ENCODE measurements at regions not wholly inside any gene's neighbourhood (a gene's known extent, or its start where the extent isn't known, plus 50 kb on each side); places are given as distances from the start of the nearest gene placed in this dataset.

DNA sequence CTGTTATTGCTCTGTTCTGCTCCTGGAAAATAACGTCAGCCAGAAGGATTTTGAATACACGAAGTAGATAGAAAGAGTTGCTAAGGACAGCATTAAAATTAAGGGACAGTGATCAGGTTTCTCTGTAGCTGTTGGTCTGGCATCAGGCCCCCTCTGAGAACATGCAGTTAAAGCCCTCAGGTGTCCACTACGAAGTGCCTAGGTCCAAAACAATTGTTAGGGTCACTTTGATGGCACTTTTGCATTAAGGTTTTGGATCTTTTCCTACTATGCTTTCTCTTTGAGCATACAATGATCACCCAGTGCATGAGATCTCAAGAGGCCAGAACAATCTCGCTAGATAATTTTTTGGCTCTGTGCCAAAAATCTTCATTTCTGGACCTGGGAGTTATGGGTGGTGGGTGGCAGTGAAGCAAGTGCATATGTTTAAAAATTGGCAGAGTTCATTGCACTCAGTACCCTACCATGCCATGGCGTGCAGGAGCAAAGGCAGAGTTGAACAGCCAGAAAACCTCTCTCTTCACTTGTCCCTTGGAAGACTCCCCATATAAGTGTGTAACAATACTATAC, 797.6 kb downstream of the ROBO2 start:
- H3K9ac ChIP-seq (ENCODE audit: control insufficient read depth, extremely low read depth, insufficient read depth, low read length), result no peak overlapping the region
- H4K20me1 ChIP-seq (ENCODE audit: control insufficient read depth, extremely low read depth, insufficient read depth, low read length), result no peaks in the 10 kb centered on the region
- H3K36me3 ChIP-seq (ENCODE audit: control insufficient read depth in 2 of 2, extremely low read depth in 1 of 2, insufficient read depth in 2 of 2, low read length in 2 of 2), result no peaks in the 10 kb centered on the region
- no peak for DNase-seq (ENCODE audit: low read depth, low spot score)
- dilution Hi-C loops (cut with MboI; ENCODE audit: extremely low pct_ligation_motif_present, low sequenced_read_pairs), result no loop called here
- H3K27ac ChIP-seq (ENCODE audit: control insufficient read depth, insufficient read depth, low read length), result no peak overlapping the region
- no peaks in the 10 kb centered on the region for H3K4me1 ChIP-seq (ENCODE audit: control insufficient read depth, extremely low read depth, insufficient read depth, low read length)
- FAIRE-seq, result no peak
- H3K79me2 ChIP-seq (ENCODE audit: control insufficient read depth, insufficient read depth, low read length), result no peaks in the 10 kb centered on the region
- no peaks in the 10 kb centered on the region for H3K9me3 ChIP-seq (ENCODE audit: control insufficient read depth, low read depth, low read length)
- H3K4me3 ChIP-seq (ENCODE audit: control insufficient read depth in 2 of 3, extremely low read depth in 1 of 3, insufficient read depth in 2 of 3, low read depth in 1 of 3, low read length in 3 of 3), result no peak overlapping the region
- TF ChIP-seq EZH2 (IDR thresholded peaks at IDR 0.05; ENCODE audit: low read length), result no peak
- TF ChIP-seq, protein P1, sequence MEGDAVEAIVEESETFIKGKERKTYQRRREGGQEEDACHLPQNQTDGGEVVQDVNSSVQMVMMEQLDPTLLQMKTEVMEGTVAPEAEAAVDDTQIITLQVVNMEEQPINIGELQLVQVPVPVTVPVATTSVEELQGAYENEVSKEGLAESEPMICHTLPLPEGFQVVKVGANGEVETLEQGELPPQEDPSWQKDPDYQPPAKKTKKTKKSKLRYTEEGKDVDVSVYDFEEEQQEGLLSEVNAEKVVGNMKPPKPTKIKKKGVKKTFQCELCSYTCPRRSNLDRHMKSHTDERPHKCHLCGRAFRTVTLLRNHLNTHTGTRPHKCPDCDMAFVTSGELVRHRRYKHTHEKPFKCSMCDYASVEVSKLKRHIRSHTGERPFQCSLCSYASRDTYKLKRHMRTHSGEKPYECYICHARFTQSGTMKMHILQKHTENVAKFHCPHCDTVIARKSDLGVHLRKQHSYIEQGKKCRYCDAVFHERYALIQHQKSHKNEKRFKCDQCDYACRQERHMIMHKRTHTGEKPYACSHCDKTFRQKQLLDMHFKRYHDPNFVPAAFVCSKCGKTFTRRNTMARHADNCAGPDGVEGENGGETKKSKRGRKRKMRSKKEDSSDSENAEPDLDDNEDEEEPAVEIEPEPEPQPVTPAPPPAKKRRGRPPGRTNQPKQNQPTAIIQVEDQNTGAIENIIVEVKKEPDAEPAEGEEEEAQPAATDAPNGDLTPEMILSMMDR (optimal IDR thresholded peaks at IDR 0.05 in 1 of 3, IDR thresholded peaks at IDR 0.05 in 1 of 3, conservative IDR thresholded peaks at IDR 0.05 in 1 of 3; ENCODE audit: extremely low read depth in 1 of 3, insufficient read depth in 2 of 3, low read length in 3 of 3), result no peak
- H2AFZ ChIP-seq (ENCODE audit: control insufficient read depth, low read length), result no peak overlapping the region
- no peaks in the 10 kb centered on the region for H3K27me3 ChIP-seq (ENCODE audit: control insufficient read depth, extremely low read depth, insufficient read depth, low read length)
- H3K4me2 ChIP-seq (ENCODE audit: control insufficient read depth, extremely low read depth, insufficient read depth, low read depth, low read length), result no peak overlapping the region
- H3K9me1 ChIP-seq (ENCODE audit: control insufficient read depth, extremely low read depth, insufficient read depth, low read length), result no peaks in the 10 kb centered on the region

DNA sequence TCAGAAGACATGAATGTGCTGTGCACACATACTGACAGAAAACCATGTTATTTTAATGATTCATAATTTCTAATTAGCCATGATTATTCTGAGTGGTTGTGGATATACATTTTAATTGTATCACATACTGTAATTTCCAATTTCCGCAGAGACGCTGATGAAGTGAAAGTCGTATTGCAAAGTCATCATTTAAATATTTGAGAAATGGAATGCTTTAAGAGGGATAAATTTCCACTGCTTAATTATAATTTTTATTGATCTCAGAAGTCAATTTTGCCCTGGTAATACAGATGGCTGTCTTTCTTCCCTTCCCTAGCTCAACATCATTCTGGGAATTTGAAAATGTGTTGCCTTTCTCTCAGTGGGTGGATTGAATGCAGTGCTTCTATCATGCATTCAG, 819.3 kb downstream of the ROBO2 start:
- Histone ChIP-seq H4K20me1 (ENCODE audit: control insufficient read depth, extremely low read depth, insufficient read depth, low read length) (no peaks in the 10 kb centered on the region), H3K4me1 (ENCODE audit: control insufficient read depth, extremely low read depth, insufficient read depth, low read length) (no peaks in the 10 kb centered on the region), H3K9me1 (ENCODE audit: control insufficient read depth, extremely low read depth, insufficient read depth, low read length) (no peaks in the 10 kb centered on the region), H3K27me3 (ENCODE audit: control insufficient read depth, extremely low read depth, insufficient read depth, low read length) (no peaks in the 10 kb centered on the region), H3K4me2 (ENCODE audit: control insufficient read depth, extremely low read depth, insufficient read depth, low read depth, low read length) (no peak overlapping the region), H2AFZ (ENCODE audit: control insufficient read depth, low read length) (no peak overlapping the region), H3K27ac (ENCODE audit: control insufficient read depth, insufficient read depth, low read length) (no peak overlapping the region), H3K9ac (ENCODE audit: control insufficient read depth, extremely low read depth, insufficient read depth, low read length) (no peak overlapping the region), H3K4me3 (ENCODE audit: control insufficient read depth in 2 of 3, extremely low read depth in 1 of 3, insufficient read depth in 2 of 3, low read depth in 1 of 3, low read length in 3 of 3) (no peak overlapping the region), H3K9me3 (ENCODE audit: control insufficient read depth, low read depth, low read length) (no peaks in the 10 kb centered on the region), H3K79me2 (ENCODE audit: control insufficient read depth, insufficient read depth, low read length) (no peaks in the 10 kb centered on the region), H3K36me3 (ENCODE audit: control insufficient read depth in 2 of 2, extremely low read depth in 1 of 2, insufficient read depth in 2 of 2, low read length in 2 of 2) (no peaks in the 10 kb centered on the region)
- no peak for TF ChIP-seq EZH2 (IDR thresholded peaks at IDR 0.05; ENCODE audit: low read length)
- TF ChIP-seq, protein P1 (optimal IDR thresholded peaks at IDR 0.05 in 1 of 3, IDR thresholded peaks at IDR 0.05 in 1 of 3, conservative IDR thresholded peaks at IDR 0.05 in 1 of 3; ENCODE audit: extremely low read depth in 1 of 3, insufficient read depth in 2 of 3, low read length in 3 of 3), result no peak
- no peak for DNase-seq (ENCODE audit: low read depth, low spot score)
- dilution Hi-C loops (cut with MboI; ENCODE audit: extremely low pct_ligation_motif_present, low sequenced_read_pairs), result no loop called here
- FAIRE-seq, result no peak

Data from keratinocyte (primary cell).